ENCODE measurements at regions not wholly inside any gene's neighbourhood (a gene's known extent, or its start where the extent isn't known, plus 50 kb on each side); places are given as distances from the start of the nearest gene placed in this dataset.

- no peak for TF ChIP-seq POLR2A (IDR thresholded peaks at IDR 0.05)
- TF ChIP-seq CTCF (IDR thresholded peaks at IDR 0.05) = no peak
Observed at GRCh38 chr10:111725050-111725449, 458.5 kb downstream of the GPAM start.
